B cell (primary cell): ENCODE measurements at regions not wholly inside any gene's neighbourhood (a gene's known extent, or its start where the extent isn't known, plus 50 kb on each side); places are given as distances from the start of the nearest gene placed in this dataset.

Experiments used
- ATAC-seq: fragments of 200-7000 bp; cut with Tn5 transposase; one replicate; pipeline ENCODE4 v1.10.0; 2021; ENCODE audit warnings: low read depth, mild to moderate bottlenecking, moderate number of reproducible peaks, moderate library complexity
- CTCF ChIA-PET: fragments of 350-600 bp; sonication (Branson Sonifier 250); formaldehyde crosslinking; loops from one replicate; lab custom pipeline; 2021; ENCODE audit warnings: antibody characterized with exemption, inconsistent platforms; lab: Charles Lee
- POLR2A ChIA-PET: fragments of 350-600 bp; sonication (Branson Sonifier 250); formaldehyde crosslinking; loops from one replicate; lab custom pipeline; 2021; ENCODE audit warnings: antibody characterized with exemption; lab: Charles Lee
- DNase-seq: peaks from one replicate; pipeline ENCODE4 v3.0.0; 2013
- H2AFZ ChIP-seq: 2 replicates; pipeline ENCODE4 v1.6.1; 2012; ENCODE audit warnings: mild to moderate bottlenecking, low read depth, low read length; ENCODE audit not compliant: insufficient read depth, poor library complexity, severe bottlenecking
- H3K27ac ChIP-seq, 2 donors: 1 replicate in 1 of 2; 2 replicates in 1 of 2; pipeline ENCODE4 v1.5.1; 2012 to 2013; ENCODE audit warnings: low read length in 2 of 2, mild to moderate bottlenecking in 2 of 2, moderate library complexity in 1 of 2
- H3K27me3 ChIP-seq, 4 experiments: fragments of 200-600 bp in 1 of 4; sonication (generic) in 1 of 4; replicated peaks in 1 of 4; 1 replicate in 2 of 4; 2 replicates in 2 of 4; pipeline versions ENCODE4 v1.6.1 to v1.7.0; 2013 to 2016; ENCODE audit warnings: low read length in 3 of 4, mild to moderate bottlenecking in 2 of 4, mixed read lengths in 1 of 4, moderate library complexity in 1 of 4; ENCODE audit not compliant: insufficient read depth in 4 of 4, control insufficient read depth in 3 of 4; ENCODE audit errors: control extremely low read depth in 1 of 4
- H3K36me3 ChIP-seq, 2 experiments: replicated peaks in 1 of 2; 1 replicate in 1 of 2; 2 replicates in 1 of 2; pipeline versions ENCODE4 v1.6.1 to v1.7.1; 2013; ENCODE audit warnings: low read length in 1 of 2; ENCODE audit not compliant: insufficient read depth in 2 of 2, control insufficient read depth in 1 of 2; ENCODE audit errors: control extremely low read depth in 1 of 2, extremely low read depth in 1 of 2
- H3K4me1 ChIP-seq, 2 donors: fragments of 200-600 bp in 1 of 2; sonication (generic) in 1 of 2; 1 replicate in 1 of 2; 2 replicates in 1 of 2; pipeline versions ENCODE4 v1.5.1 to v1.6.1; 2013 to 2017; ENCODE audit warnings: low read length in 2 of 2; ENCODE audit not compliant: control insufficient read depth in 2 of 2, insufficient read depth in 2 of 2
- H3K4me2 ChIP-seq: replicated peaks from 2 replicates; pipeline ENCODE3; 2012; ENCODE audit warnings: mild to moderate bottlenecking, low read depth, low read length; ENCODE audit not compliant: poor library complexity, severe bottlenecking
- H3K4me3 ChIP-seq, 5 experiments: fragments of 200-600 bp in 1 of 5; sonication (generic) in 1 of 5; 1 replicate in 3 of 5; 2 replicates in 2 of 5; pipeline versions ENCODE4 v1.5.1 to v1.7.0; 2011 to 2016; ENCODE audit warnings: low read length in 4 of 5, mild to moderate bottlenecking in 4 of 5, low read depth in 2 of 5, control low read depth in 1 of 5, moderate library complexity in 1 of 5; ENCODE audit not compliant: insufficient read depth in 1 of 5; ENCODE audit errors: control extremely low read depth in 1 of 5, extremely low read depth in 1 of 5
- H3K79me2 ChIP-seq: fragments of 200-600 bp; sonication (generic); one replicate; pipeline ENCODE4 v1.6.0; 2016; ENCODE audit warnings: low read length; ENCODE audit not compliant: control insufficient read depth, insufficient read depth
- H3K9ac ChIP-seq: fragments of 200-600 bp; sonication (generic); 2 replicates; pipeline ENCODE4 v1.6.1; 2017; ENCODE audit warnings: mild to moderate bottlenecking, low read length, moderate library complexity
- H3K9me3 ChIP-seq, 3 donors: one replicate each; pipeline versions ENCODE4 v1.6.1 to v1.7.1; 2013; ENCODE audit warnings: low read length in 2 of 3; ENCODE audit not compliant: control insufficient read depth in 2 of 3, insufficient read depth in 1 of 3; ENCODE audit errors: control extremely low read depth in 1 of 3
- H4K20me1 ChIP-seq: 2 replicates; pipeline ENCODE4 v1.6.0; 2012; ENCODE audit warnings: mild to moderate bottlenecking, low read length; ENCODE audit not compliant: insufficient read depth, control insufficient read depth, poor library complexity, severe bottlenecking
- H3K27ac Mint-ChIP-seq: one replicate; pipeline ENCODE4 v1.8.0; 2021; ENCODE audit warnings: mixed read lengths
- H3K27me3 Mint-ChIP-seq: one replicate; pipeline ENCODE4 v1.8.0; 2021; ENCODE audit warnings: mixed read lengths
- H3K4me1 Mint-ChIP-seq: one replicate; pipeline ENCODE4 v1.8.0; 2021; ENCODE audit warnings: mixed read lengths
- H3K4me3 Mint-ChIP-seq: one replicate; pipeline ENCODE4 v1.8.0; 2021; ENCODE audit warnings: mixed read lengths
- H3K9me3 Mint-ChIP-seq: one replicate; pipeline ENCODE4 v1.8.0; 2022; ENCODE audit warnings: mixed read lengths; ENCODE audit not compliant: insufficient read depth
- CTCF ChIP-seq: fragments of 200-600 bp; IDR thresholded peaks from one replicate; pipeline ENCODE4 v1.8.0; 2022; ENCODE audit warnings: antibody characterized with exemption, mild to moderate bottlenecking
- EZH2 ChIP-seq: IDR thresholded peaks from 2 replicates; pipeline ENCODE4 v1.6.1; 2012; ENCODE audit warnings: borderline replicate concordance, low read depth, mild to moderate bottlenecking, moderate library complexity, low read length; ENCODE audit not compliant: insufficient read depth, poor library complexity, severe bottlenecking
- WGBS: methylation state at CpG from one replicate; pipeline ENCODE4 v1.1.5; 2013; ENCODE audit warnings: missing lambda C conversion rate; ENCODE audit not compliant: insufficient coverage; 5-methylcytosine and 5-hydroxymethylcytosine counted together
- intact Hi-C: fragments of 100-400 bp; cut with micrococcal nuclease; formaldehyde crosslinking; loops from one replicate; pipeline ENCODE4 v1.10.0; 2022

DNA sequence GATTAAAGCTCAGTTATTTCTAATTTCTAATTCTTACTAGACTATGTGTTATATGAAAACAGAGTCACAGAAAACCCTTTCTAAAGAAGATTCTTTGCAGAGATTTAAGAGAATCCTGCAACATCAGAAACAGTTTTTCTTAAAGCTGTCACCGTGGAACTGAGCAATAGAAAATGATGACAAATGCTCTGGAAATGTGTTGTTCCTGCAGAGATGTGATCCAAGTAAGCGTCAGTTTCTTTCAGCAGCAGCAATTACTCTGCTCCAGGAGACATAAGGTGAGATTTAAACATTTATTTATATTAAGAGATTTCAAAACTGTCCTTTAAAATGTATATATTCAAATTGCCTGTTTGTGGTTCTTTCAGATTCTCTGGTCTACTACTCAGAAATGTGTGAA is 350.5 kb upstream of the NETO1 start:
- no peaks in the 10 kb centered on the region for H3K27me3 Mint-ChIP-seq
- no peak overlapping the region for H3K4me3 ChIP-seq
- intact Hi-C loops: no loop called here
- peaks cover 0 to 19% (median 9%) of the 10 kb centered on the region in 3 donors for H3K9me3 ChIP-seq
- DNase-seq (no peak), ATAC-seq (no peak)
- peaks cover 8% of the 10 kb centered on the region for H3K9me3 Mint-ChIP-seq
- ChIA-PET CTCF (no interaction called here), POLR2A (no interaction called here)
- H2AFZ ChIP-seq: no peak overlapping the region
- H3K4me2 ChIP-seq: no peak overlapping the region
- no peak overlapping the region for H3K27ac Mint-ChIP-seq
- no peaks in the 10 kb centered on the region for H3K4me1 Mint-ChIP-seq
- H3K36me3 ChIP-seq: no peaks in the 10 kb centered on the region
- TF ChIP-seq EZH2 (no peak), CTCF (no peak)
- no peak overlapping the region for H3K4me3 Mint-ChIP-seq
- WGBS: 100% methylated on average over 1 of the region's 2 CpGs
- H3K27ac ChIP-seq: no peak overlapping the region
- H3K4me1 ChIP-seq: no peaks in the 10 kb centered on the region
- no peak overlapping the region for H3K9ac ChIP-seq
- H4K20me1 ChIP-seq: no peaks in the 10 kb centered on the region
- H3K79me2 ChIP-seq: no peaks in the 10 kb centered on the region
- H3K27me3 ChIP-seq: no peaks in the 10 kb centered on the region

DNA sequence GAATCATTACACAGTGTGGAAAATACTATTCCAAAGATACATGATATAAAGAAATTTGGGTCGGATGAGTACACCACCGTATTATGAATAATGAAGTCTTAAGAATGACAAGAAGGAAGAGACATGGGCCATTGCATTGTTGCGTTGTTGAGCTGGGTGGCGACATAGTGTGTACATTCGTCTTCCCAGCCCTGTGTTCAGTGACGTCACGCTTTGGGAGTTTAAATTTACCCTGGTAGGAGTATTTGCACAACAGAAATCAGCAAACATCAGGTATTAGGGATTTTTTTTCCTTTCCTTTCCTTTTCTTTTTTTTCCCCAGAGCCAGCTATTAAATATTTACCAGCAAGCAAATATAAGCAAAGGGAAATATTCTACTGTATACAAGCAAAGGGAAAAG is 347.2 kb upstream of the NETO1 start:
- no peak overlapping the region for H3K4me3 Mint-ChIP-seq
- H3K27me3 Mint-ChIP-seq: no peaks in the 10 kb centered on the region
- WGBS: 98% methylated on average over 5 of the region's 7 CpGs
- Histone ChIP-seq H3K4me1 (no peaks in the 10 kb centered on the region), H3K4me2 (no peak overlapping the region), H4K20me1 (no peaks in the 10 kb centered on the region), H3K27me3 (no peaks in the 10 kb centered on the region), H3K27ac (no peak overlapping the region), H3K9me3 (peaks cover 0 to 8% (median 1%) of the 10 kb centered on the region in 3 donors), H3K36me3 (no peaks in the 10 kb centered on the region), H3K9ac (no peak overlapping the region), H3K4me3 (no peak overlapping the region), H2AFZ (no peak overlapping the region), H3K79me2 (no peaks in the 10 kb centered on the region)
- no peaks in the 10 kb centered on the region for H3K4me1 Mint-ChIP-seq
- intact Hi-C loops: no loop called here
- DNase-seq (no peak), ATAC-seq (no peak)
- POLR2A ChIA-PET: no interaction called here
- no peak overlapping the region for H3K27ac Mint-ChIP-seq
- CTCF ChIA-PET: no interaction called here
- peaks cover 7% of the 10 kb centered on the region for H3K9me3 Mint-ChIP-seq
- TF ChIP-seq EZH2 (no peak), CTCF (no peak)
